ENCODE measurements at regions not wholly inside any gene's neighbourhood (a gene's known extent, or its start where the extent isn't known, plus 50 kb on each side); places are given as distances from the start of the nearest gene placed in this dataset.

DNA sequence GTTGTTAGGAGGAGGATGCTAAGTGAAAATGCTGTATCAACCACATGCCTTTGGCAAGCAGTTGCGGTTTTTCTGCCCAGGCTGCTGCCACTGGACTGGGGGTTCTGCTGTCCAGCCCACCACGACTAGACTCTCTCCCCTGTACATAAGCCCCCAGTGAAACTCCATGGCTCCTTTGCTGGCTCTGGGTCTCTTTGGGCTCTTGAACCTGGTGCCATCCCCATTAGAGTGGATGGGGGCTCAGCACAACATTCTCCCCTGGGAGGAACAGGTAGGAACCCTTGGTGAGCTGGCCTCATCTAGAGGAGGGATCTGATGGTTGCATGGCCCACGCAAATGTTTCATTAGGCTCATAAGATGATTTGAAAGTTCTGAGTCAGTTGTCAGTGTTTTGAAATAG is 204.8 kb upstream of the KCNG1 start:
- TF ChIP-seq, protein P1, sequence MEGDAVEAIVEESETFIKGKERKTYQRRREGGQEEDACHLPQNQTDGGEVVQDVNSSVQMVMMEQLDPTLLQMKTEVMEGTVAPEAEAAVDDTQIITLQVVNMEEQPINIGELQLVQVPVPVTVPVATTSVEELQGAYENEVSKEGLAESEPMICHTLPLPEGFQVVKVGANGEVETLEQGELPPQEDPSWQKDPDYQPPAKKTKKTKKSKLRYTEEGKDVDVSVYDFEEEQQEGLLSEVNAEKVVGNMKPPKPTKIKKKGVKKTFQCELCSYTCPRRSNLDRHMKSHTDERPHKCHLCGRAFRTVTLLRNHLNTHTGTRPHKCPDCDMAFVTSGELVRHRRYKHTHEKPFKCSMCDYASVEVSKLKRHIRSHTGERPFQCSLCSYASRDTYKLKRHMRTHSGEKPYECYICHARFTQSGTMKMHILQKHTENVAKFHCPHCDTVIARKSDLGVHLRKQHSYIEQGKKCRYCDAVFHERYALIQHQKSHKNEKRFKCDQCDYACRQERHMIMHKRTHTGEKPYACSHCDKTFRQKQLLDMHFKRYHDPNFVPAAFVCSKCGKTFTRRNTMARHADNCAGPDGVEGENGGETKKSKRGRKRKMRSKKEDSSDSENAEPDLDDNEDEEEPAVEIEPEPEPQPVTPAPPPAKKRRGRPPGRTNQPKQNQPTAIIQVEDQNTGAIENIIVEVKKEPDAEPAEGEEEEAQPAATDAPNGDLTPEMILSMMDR (IDR thresholded peaks at IDR 0.05; ENCODE audit: poor library complexity), result no peak
- TF ChIP-seq EZH2 (IDR thresholded peaks at IDR 0.05; ENCODE audit: borderline replicate concordance) (no peak), EZH2phosphoT487 (IDR thresholded peaks at IDR 0.05; ENCODE audit: low read depth, severe bottlenecking, unreplicated experiment) (no peak)

Data from hepatocyte (in vitro differentiated cells).